A549 (cell line): ENCODE measurements at regions not wholly inside any gene's neighbourhood (a gene's known extent, or its start where the extent isn't known, plus 50 kb on each side); places are given as distances from the start of the nearest gene placed in this dataset.

ENCODE experiments used
- ATAC-seq, 2 experiments: fragments of 200-7000 bp in 1 of 2; fragments of >200 bp in 1 of 2; cut with Nextera tagmentation in 1 of 2; cut with Tn5 transposase in 1 of 2; 3 replicates each; pipeline versions ENCODE4 v1.8.0 to v1.9.1; 2018 to 2020; ENCODE audit warnings: mild to moderate bottlenecking in 1 of 2, moderate library complexity in 1 of 2
- CTCF ChIA-PET: fragments of 300-600 bp; sonication (Branson Sonifier 250); formaldehyde crosslinking; extraction: SDS; loops from one replicate; lab custom pipeline; 2021; ENCODE audit warnings: antibody characterized with exemption, inconsistent platforms; lab: Yijun Ruan, JAX
- POLR2A ChIA-PET: fragments of 350-600 bp; formaldehyde crosslinking; extraction: SDS; loops from one replicate; lab custom pipeline; 2021; ENCODE audit warnings: antibody characterized with exemption, inconsistent platforms; lab: Yijun Ruan, JAX
- DNase-seq, 2 experiments: peaks; one replicate each; pipeline versions ENCODE4 v3.0.0 to v3.0.0-alpha.2; 2011 to 2016; ENCODE audit warnings: low read depth in 1 of 2, low spot score in 1 of 2
- FAIRE-seq: peaks from 2 replicates; lab custom pipeline; 2011; peaks lifted over from hg19 to GRCh38; lab: Jason Lieb, UNC
- H3K27ac ChIP-seq, 2 experiments: fragments of >200 bp; sonication (Bioruptor Twin); formaldehyde crosslinking; 3 replicates each; pipeline ENCODE4 v1.5.1; 2016 to 2017
- H3K4me1 ChIP-seq: fragments of >200 bp; sonication (Bioruptor Twin); formaldehyde crosslinking; 3 replicates; pipeline ENCODE4 v1.6.1; 2016
- H3K4me2 ChIP-seq: fragments of >200 bp; sonication (Bioruptor Twin); formaldehyde crosslinking; 3 replicates; pipeline ENCODE4 v1.6.1; 2016
- H3K4me3 ChIP-seq: fragments of >200 bp; sonication (Bioruptor Twin); formaldehyde crosslinking; 3 replicates; pipeline ENCODE4 v1.5.1; 2016
- H3K9me3 ChIP-seq: fragments of >200 bp; sonication (Bioruptor Twin); formaldehyde crosslinking; 3 replicates; pipeline ENCODE4 v1.6.1; 2016
- CBX2 ChIP-seq: fragments of 200-600 bp; sonication (generic); IDR thresholded peaks from 2 replicates; pipeline ENCODE4 v1.6.1; 2016; ENCODE audit warnings: low read depth, mild to moderate bottlenecking, borderline replicate concordance
- CEBPB ChIP-seq, 2 experiments: fragments of >200 bp in 1 of 2; sonication (Bioruptor Twin) in 1 of 2; formaldehyde crosslinking in 1 of 2; IDR thresholded peaks; 2 replicates each; pipeline ENCODE4 v1.6.1; 2012 to 2016
- CHD4 ChIP-seq: fragments of 200-600 bp; sonication (generic); IDR thresholded peaks from 2 replicates; pipeline ENCODE4 v1.6.1; 2016; ENCODE audit warnings: antibody characterized with exemption, mild to moderate bottlenecking, borderline replicate concordance
- EHF ChIP-seq: fragments of 250-450 bp; sonication (Bioruptor Pico); IDR thresholded peaks from 2 replicates; pipeline ENCODE4 v1.5.0; 2020; ENCODE audit warnings: mild to moderate bottlenecking
- ELK1 ChIP-seq: fragments of 150-350 bp; IDR thresholded peaks from 2 replicates; pipeline ENCODE4 v1.6.1; 2014; ENCODE audit warnings: low read depth, mild to moderate bottlenecking, low read length
- FOXS1 ChIP-seq: fragments of 250-450 bp; sonication (Bioruptor Pico); IDR thresholded peaks from 2 replicates; pipeline ENCODE4 v1.5.0; 2020; ENCODE audit warnings: mild to moderate bottlenecking, moderate library complexity
- HEYL ChIP-seq: fragments of 250-450 bp; sonication (Bioruptor Pico); IDR thresholded peaks from 2 replicates; pipeline ENCODE4 v1.8.0; 2021; ENCODE audit warnings: mild to moderate bottlenecking, moderate library complexity
- HMGXB4 ChIP-seq: fragments of 250-450 bp; sonication (Bioruptor Pico); IDR thresholded peaks from 2 replicates; pipeline ENCODE4 v1.5.0; 2021; ENCODE audit warnings: mild to moderate bottlenecking, moderate library complexity, borderline replicate concordance
- HOXA7 ChIP-seq: fragments of 250-450 bp; sonication (Bioruptor Pico); IDR thresholded peaks from 2 replicates; pipeline ENCODE4 v1.5.0; 2020; ENCODE audit warnings: mild to moderate bottlenecking, moderate library complexity
- HOXB13 ChIP-seq: fragments of 250-450 bp; sonication (Bioruptor Pico); IDR thresholded peaks from 2 replicates; pipeline ENCODE4 v1.5.0; 2020; ENCODE audit warnings: low read depth, mild to moderate bottlenecking, moderate library complexity
- MAZ ChIP-seq: fragments of 150-350 bp; IDR thresholded peaks from 2 replicates; pipeline ENCODE4 v1.6.1; 2014; ENCODE audit warnings: antibody characterized with exemption, low read depth, low read length, borderline replicate concordance
- MYC ChIP-seq: IDR thresholded peaks from 2 replicates; pipeline ENCODE4 v1.6.1; 2012; ENCODE audit warnings: mild to moderate bottlenecking, inconsistent platforms, low read length, improper control_type of control experiment, borderline replicate concordance
- NR3C1 ChIP-seq: fragments of >200 bp; sonication (Bioruptor Twin); formaldehyde crosslinking; IDR thresholded peaks from 3 replicates; pipeline ENCODE4 v1.6.1; 2017
- RAD21 ChIP-seq, 2 experiments: fragments of >200 bp in 1 of 2; sonication (Bioruptor Twin) in 1 of 2; formaldehyde crosslinking in 1 of 2; IDR thresholded peaks in 1 of 2; conservative IDR thresholded peaks in 1 of 2; 2 replicates in 1 of 2; 3 replicates in 1 of 2; pipeline ENCODE4 v1.6.1; 2012 to 2018; ENCODE audit warnings: inconsistent platforms in 1 of 2
- RARB ChIP-seq: fragments of 250-450 bp; sonication (Bioruptor Pico); IDR thresholded peaks from 2 replicates; pipeline ENCODE4 v1.8.0; 2021; ENCODE audit warnings: mild to moderate bottlenecking, moderate library complexity
- SMC3 ChIP-seq: fragments of >200 bp; sonication (Bioruptor Twin); formaldehyde crosslinking; IDR thresholded peaks from 3 replicates; pipeline ENCODE4 v1.6.1; 2018; ENCODE audit warnings: inconsistent platforms
- USF2 ChIP-seq: fragments of 450-650 bp; IDR thresholded peaks from 2 replicates; pipeline ENCODE4 v1.6.1; 2014; ENCODE audit warnings: antibody characterized with exemption
- ZC3H11A ChIP-seq: fragments of 450-650 bp; IDR thresholded peaks from 2 replicates; pipeline ENCODE4 v1.6.1; 2014; ENCODE audit warnings: antibody characterized with exemption, mild to moderate bottlenecking
- WGBS: methylation state at CpG from one replicate; pipeline ENCODE4 v1.1.6; 2017; ENCODE audit errors: missing lambda C conversion rate; 5-methylcytosine and 5-hydroxymethylcytosine counted together
- TF ChIP-seq, protein P1 (sequence below): fragments of >200 bp; sonication (Bioruptor Twin); formaldehyde crosslinking; IDR thresholded peaks from 3 replicates; pipeline ENCODE4 v1.5.1; 2016

DNA sequence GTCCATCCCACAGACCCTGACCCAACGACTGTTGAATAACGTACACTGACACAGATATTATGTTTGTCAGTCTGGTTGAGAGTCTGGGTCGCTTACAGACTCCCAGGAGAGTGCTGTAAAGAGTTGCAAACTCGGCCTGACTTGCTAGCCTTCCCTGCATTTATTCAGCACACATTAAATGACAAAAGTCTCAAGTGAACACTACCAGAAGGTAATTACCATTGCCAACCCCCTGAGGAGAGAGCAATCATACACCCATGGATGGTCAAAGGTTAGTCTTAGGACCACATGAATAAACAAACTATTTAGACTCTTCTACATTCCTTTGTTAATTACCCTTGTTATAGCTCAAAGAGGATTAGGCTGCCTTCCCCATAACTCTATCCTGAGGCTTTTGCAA lies 1048.6 kb downstream of the PCDH17 start:
- Histone ChIP-seq H3K4me1 (no peaks in the 10 kb centered on the region), H3K4me2 (no peak overlapping the region), H3K9me3 (no peaks in the 10 kb centered on the region), H3K4me3 (no peak overlapping the region), H3K27ac (no peak overlapping the region)
- ChIA-PET CTCF (no interaction called here), POLR2A (no interaction called here)
- FAIRE-seq (no peak), ATAC-seq (no peak), DNase-seq (no peak)
- WGBS = 0% methylated on average over 4 of the region's 4 CpGs
- no peak for TF ChIP-seq CEBPB (IDR thresholded peaks at IDR 0.05)
- TF ChIP-seq HOXA7 (CRISPR knock-in tag) = no peak
- TF ChIP-seq CBX2 = no peak
- no peak for TF ChIP-seq HEYL (CRISPR knock-in tag)
- TF ChIP-seq HMGXB4 (CRISPR knock-in tag) = no peak
- no peak for TF ChIP-seq RAD21 (conservative IDR thresholded peaks at IDR 0.05 in 1 of 2, IDR thresholded peaks at IDR 0.05 in 1 of 2)
- no peak for TF ChIP-seq NR3C1
- TF ChIP-seq, protein P1, sequence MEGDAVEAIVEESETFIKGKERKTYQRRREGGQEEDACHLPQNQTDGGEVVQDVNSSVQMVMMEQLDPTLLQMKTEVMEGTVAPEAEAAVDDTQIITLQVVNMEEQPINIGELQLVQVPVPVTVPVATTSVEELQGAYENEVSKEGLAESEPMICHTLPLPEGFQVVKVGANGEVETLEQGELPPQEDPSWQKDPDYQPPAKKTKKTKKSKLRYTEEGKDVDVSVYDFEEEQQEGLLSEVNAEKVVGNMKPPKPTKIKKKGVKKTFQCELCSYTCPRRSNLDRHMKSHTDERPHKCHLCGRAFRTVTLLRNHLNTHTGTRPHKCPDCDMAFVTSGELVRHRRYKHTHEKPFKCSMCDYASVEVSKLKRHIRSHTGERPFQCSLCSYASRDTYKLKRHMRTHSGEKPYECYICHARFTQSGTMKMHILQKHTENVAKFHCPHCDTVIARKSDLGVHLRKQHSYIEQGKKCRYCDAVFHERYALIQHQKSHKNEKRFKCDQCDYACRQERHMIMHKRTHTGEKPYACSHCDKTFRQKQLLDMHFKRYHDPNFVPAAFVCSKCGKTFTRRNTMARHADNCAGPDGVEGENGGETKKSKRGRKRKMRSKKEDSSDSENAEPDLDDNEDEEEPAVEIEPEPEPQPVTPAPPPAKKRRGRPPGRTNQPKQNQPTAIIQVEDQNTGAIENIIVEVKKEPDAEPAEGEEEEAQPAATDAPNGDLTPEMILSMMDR = no peak
- TF ChIP-seq RARB = no peak
- no peak for TF ChIP-seq ZC3H11A
- no peak for TF ChIP-seq ELK1

- 18% methylated on average over 4 of the region's 4 CpGs for WGBS
- Histone ChIP-seq H3K4me1 (no peaks in the 10 kb centered on the region), H3K4me2 (no peak overlapping the region), H3K9me3 (no peaks in the 10 kb centered on the region), H3K27ac (no peak overlapping the region), H3K4me3 (no peak overlapping the region)
- FAIRE-seq (no peak), DNase-seq (no peak), ATAC-seq (no peak)
- POLR2A ChIA-PET = no interaction called here
- CTCF ChIA-PET = no interaction called here
- no peak for TF ChIP-seq RARB
- no peak for TF ChIP-seq USF2
- TF ChIP-seq HOXB13 (CRISPR knock-in tag) = no peak
- no peak for TF ChIP-seq MYC
- no peak for TF ChIP-seq NR3C1
- no peak for TF ChIP-seq ELK1
- no peak for TF ChIP-seq CEBPB (IDR thresholded peaks at IDR 0.05)
- TF ChIP-seq CBX2 = no peak
- no peak for TF ChIP-seq MAZ
- no peak for TF ChIP-seq FOXS1 (CRISPR knock-in tag)
- no peak for TF ChIP-seq EHF (CRISPR knock-in tag)
- TF ChIP-seq CHD4 = no peak
- no peak for TF ChIP-seq SMC3
Observed at GRCh38 chr13:58682616-58683015, 1051.1 kb downstream of the PCDH17 start.
